Skeletal muscle cell (primary cell): ENCODE measurements at regions not wholly inside any gene's neighbourhood (a gene's known extent, or its start where the extent isn't known, plus 50 kb on each side); places are given as distances from the start of the nearest gene placed in this dataset.

Source experiments
- DNase-seq: peaks from one replicate; pipeline ENCODE4 v3.0.0-alpha.2; 2010; ENCODE audit warnings: low read depth
- H3K4me3 ChIP-seq: 2 replicates; pipeline ENCODE4 v1.5.1; 2011; ENCODE audit warnings: low read depth, mild to moderate bottlenecking, control low read depth, low read length, moderate library complexity

DNA sequence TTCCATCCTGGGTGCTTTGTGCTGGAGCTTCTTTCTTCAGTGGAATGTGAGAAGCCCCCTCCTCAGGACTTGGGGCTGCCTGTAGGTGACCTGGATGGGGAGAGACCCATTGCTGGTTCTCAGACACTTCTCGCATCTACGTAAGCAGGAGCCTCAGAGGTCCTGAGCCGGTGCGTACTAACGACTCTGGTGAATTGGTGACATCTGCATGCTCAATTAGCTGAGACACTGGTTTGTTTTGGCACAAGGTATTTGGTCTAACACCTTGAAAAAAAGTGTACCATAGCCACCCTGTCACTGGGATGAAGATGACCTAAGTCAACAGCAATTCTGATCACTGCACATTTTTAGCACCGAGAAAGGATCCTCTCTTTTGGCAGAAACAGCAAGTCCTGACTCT, 57.7 kb downstream of the LRRC30 start:
- DNase-seq, result no peak
- no peak overlapping the region for H3K4me3 ChIP-seq

DNA sequence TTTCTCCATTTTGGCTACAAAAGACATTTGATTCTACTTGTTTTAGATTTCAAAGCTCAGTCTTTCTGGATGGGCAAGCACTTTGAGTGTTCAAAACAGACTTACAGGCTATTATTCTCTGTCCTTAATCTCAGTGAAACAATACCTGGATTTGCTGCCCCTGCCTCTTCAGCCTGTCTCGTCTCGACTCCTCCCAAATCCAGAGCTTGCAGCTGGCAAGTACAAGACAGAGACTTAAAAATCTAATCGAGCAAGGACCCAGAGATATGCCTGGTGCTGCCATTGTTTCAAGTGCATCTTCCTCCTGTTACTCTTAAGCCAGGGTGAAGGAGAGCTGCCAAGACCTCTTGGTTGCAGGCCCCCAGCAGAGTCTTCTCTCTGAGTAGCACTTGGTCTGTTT, 59.2 kb downstream of the LRRC30 start:
- DNase-seq, result no peak
- H3K4me3 ChIP-seq, result no peak overlapping the region

DNA sequence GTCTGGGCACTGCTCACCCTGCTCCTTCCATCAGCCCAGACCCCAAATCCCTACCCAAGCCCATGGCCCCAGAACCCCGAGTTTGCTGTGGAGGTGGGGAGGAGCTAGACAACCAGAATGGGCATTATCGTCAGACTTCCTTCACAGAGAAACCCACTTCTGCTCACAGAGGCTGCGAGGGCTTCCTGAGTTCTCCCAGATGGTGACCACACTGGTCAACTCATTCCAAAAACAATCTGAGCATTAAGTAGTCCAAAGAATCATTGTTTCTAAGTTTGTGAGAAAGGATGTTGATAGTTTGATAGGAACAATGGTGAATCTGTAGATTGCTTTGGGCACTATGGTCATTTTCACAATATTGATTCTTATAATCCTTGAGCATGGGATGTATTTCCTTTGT, 60.2 kb downstream of the LRRC30 start:
- no peak for DNase-seq
- no peak overlapping the region for H3K4me3 ChIP-seq

DNA sequence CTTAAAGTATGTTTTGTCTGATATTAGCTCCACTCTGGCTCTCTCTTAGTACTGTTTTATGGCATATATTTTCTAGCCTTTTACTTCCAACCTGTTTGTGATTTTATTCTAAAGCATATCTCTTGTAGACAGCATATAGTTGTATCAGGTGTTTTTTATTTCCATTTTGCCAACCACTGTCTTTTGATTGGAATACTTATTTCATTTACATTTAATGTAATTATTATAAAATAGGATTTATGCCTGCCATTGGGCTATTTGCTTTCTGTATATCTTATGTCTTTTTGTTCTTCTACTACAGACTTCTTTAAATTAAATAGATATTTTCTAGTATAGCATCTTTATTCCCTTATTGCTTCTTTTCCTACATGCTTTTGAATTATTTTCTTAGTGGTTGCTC, 67.3 kb downstream of the LRRC30 start:
- H3K4me3 ChIP-seq, result no peak overlapping the region
- DNase-seq, result no peak

DNA sequence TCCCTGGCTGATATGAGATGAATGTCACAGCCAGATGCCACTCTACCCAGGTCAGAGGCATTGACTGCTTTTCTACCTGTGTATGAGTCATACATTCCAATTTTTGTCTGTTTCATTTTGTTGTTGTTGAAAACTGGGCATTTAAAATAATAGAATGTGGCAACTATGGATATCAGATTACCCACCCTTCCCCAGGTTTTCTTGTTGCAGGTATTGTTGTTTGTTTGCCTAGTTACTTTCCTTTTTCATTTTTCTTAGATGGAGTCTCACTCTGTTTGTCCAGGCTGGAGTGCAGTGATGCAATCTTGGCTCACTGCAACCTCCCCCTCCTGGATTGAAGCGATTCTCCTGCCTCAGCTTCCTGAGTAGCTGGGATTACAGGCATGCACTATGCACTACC, 70.2 kb downstream of the LRRC30 start:
- no peak overlapping the region for H3K4me3 ChIP-seq
- no peak for DNase-seq

DNA sequence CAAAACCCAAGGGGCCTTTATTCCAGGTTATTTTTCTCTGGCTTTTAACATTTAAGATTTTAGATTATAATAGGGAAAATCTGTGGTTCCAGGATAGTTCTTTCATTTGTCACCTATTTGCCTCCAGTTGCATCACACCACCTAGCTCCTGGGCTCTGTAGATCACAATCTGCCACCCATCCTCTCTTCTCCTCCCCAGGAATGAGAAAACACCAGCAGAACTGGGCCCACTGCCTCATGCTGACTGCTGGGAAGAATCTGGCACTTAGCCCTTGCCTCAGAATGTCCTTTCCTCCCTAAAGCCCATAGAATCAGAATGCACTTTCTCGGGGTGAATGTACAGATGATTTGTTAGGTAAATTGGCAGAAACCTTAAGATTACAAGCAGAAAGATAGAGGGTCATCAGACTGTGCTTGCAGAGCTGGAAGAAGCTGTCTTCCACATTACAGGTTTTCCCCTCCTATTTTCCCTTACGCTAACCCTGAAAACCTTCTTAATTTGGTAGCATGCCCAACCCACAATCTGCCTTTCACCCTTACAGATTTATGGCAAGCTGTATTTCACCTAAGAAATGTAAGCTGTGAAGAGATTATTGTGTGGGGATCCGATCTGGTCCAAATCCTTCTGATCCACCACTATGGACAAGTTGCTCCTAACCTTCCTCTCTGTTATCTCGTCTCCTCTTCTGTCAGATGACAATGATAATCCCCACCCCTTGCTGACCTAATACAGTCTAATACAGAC, 72.6 kb downstream of the LRRC30 start:
- H3K4me3 ChIP-seq, result no peak overlapping the region
- peak; percentile 4 for DNase-seq

DNA sequence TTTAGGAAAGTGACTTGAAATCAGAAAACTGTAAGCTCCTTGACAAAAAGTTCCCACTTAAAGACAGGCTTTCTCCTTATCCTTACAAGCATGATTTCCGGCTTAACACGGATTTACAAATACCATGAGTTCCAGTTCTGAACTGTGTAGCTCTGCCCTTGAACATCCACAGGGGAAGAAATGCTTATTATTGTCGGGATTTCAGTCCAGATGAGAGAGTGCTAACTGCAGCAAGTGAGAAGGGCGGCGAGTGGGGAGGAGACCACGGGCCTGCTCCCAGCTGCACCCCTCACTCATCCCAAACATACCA, 73.1 kb downstream of the LRRC30 start:
- no peak for DNase-seq
- no peak overlapping the region for H3K4me3 ChIP-seq

DNA sequence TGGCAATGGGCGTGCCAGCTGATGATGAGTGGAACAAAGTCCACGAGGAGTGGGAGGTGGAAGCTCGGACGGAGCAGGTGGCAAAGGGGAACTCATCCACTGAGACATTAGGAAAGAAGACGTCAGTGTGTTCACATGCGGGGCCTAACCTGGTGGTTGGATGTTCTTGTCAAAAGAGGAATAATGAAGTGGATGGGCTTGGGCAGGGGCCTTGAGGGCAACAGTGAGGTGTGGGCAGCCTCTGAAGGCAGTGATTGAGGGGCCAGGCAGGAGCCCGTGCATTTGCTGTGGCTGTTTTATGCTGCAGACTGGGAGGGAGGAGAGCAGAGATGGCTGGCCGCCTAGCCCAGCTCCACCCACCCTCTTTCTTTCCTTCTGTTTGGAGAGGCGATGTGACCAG, 74.5 kb downstream of the LRRC30 start:
- no peak overlapping the region for H3K4me3 ChIP-seq
- no peak for DNase-seq

DNA sequence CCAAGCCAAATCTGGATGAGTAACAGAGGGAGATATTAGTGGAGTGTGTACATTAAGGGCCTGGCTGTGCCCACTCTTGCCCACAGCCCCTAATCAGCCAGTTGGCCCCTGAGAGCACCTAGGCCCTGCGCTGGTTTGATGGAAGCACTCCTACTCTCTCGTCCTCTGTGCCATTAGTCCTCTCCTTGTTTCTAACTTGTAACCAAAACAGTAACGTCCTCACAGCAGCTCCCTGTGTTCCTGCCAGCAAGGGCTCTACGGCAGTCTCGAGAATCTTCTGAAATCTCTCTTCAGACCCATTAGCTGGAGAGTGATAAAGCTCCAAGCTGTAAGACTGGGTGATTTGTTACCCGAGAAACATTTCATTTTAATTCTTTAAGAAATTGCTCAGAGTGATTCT, 76.1 kb downstream of the LRRC30 start:
- no peak overlapping the region for H3K4me3 ChIP-seq
- DNase-seq, result no peak

DNA sequence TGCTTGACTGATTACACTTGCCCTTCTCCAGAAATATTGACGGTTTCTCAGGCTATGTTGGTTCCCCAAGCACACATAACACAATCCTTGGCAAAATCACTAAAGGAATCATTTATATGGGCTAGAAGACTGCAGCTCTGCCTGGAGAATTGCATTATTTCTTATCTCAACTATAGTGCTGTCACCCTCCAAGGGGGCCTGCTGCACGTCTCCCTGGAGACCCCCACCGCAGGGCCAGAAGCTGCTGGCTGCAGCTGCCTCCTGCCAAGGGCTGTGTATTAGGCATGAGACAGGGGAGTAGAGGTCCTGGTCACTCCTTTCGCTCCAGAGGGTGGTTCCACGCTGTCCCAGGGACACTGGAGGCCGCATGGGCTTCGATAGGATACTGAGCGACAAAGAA, 76.6 kb downstream of the LRRC30 start:
- H3K4me3 ChIP-seq, result no peak overlapping the region

DNA sequence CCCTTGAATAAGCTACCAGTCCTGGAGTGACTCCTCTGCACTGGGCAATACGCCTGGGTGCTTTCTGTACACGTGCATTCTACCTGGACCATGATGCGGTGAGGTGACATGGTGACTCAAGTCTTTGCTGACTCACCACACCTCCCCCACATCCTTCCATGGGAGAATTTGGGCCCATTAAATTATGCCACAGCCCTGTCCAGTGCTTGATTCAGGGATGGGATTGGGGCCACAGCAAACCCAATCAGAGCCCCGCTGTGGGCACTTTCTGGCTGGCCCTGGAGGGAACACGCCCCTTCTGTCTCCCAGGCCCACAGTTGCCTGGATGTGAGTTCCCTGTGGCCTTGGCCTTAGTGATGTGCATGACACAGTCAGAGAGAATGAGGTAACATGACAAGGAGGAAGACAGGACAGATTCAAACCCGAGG, 86.9 kb downstream of the LRRC30 start:
- H3K4me3 ChIP-seq, result no peak overlapping the region
- DNase-seq, result no peak

More for the DNA sequence above, 76.6 kb downstream of the LRRC30 start:
- DNase-seq, result no peak

DNA sequence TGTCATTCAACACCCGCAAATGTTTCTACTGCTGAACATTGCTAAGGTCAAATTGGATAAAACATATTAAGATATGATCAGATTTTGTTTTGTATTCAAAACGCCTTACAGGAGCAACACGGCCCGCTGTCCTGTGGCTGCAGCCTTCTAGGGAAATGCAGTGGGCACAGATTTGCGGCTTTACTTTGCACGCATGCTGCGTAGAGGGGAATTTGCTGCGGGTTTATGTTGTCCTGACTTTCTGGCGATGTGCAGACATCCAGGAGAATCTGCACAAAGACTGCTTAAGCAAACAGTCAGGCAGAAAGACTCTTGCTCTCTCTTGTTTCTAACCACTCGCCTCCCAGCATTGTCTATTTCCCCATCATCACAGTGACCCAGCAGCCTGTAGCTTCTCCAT, 88.3 kb downstream of the LRRC30 start:
- no peak overlapping the region for H3K4me3 ChIP-seq
- DNase-seq, result no peak

DNA sequence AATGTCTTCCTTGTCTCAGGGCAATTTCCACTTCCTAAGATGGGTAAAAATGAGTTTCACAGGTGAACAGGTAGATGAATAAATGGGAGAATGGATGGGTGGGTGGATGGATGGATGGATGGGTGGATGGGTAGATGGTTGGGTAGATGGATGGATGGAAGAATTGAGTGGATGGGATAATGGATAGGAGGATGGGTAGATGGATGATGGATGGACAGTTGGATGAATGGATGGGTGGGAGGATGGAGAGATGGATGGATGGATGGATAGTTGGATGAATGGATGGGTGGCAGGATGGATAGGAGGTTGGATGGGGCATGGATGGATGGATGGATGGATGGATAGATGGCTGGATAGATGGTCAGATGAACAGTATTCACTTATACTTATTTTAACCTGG, 90.9 kb downstream of the LRRC30 start:
- DNase-seq, result no peak
- no peak overlapping the region for H3K4me3 ChIP-seq

DNA sequence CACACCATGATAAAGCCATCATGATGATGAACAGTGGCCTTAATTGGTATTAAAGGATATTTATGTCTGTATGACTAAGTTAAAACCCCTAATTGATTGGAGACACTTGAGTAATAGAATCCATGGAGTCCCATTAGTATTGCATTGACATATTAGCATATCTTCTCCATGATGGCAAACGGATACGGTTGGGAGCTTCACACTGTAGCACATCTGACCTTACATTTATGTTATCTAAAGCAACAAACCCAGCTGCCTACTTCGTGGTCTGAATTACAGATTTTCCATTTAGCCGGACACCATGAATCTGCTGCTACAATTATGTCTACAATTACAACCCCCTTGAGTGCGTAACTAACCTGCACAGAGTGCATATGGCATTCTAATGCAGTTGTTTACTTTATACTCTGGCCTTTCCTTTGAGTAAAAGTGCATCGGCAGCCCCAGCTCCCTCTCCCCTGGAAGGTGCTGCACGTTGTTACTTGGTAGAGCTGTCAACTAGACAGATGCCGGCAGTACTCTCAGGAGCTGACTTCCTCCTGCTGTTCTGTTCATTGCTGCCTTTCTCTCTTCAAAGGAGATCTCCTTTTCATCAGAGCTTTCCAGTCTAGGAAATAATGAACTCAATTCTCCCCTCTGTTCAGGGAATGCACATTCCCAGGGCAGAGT, 92.1 kb downstream of the LRRC30 start:
- no peak overlapping the region for H3K4me3 ChIP-seq
- DNase-seq, result no peak

DNA sequence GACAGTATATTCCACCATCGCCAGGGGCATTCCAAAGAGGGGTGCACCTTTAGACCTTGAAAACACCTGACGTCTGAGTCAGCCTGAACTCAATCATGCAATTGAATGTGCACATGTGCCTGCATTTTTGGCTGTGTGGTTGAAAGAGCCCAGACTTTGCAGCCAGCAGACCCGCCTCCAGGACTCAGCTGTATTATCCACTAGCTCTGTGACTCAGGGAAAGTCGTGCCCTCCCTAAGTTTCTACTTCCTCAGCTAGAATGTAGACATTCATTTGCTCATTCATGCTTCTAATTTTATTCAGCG, 94.2 kb downstream of the LRRC30 start:
- no peak for DNase-seq
- no peak overlapping the region for H3K4me3 ChIP-seq

DNA sequence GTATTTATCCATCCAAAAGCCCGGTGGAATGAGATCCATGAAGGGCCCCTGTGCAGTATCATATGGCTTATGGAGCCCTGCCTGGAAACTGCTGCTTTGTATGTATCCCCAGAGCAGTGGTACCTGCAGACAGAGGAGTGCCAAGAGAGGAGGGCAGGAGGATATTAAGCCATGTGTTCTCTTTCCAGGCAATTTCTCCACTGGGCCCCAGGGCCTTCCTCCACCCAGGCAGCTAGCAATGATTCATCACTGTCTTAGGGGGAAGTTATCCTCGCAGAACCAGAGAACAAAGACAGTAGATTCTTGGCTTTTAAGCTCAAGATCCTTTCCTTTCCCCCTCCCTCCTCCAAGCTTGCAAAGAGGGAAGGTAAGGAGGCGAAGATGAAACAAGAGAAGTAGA, 98.1 kb downstream of the LRRC30 start:
- no peak overlapping the region for H3K4me3 ChIP-seq
- no peak for DNase-seq

DNA sequence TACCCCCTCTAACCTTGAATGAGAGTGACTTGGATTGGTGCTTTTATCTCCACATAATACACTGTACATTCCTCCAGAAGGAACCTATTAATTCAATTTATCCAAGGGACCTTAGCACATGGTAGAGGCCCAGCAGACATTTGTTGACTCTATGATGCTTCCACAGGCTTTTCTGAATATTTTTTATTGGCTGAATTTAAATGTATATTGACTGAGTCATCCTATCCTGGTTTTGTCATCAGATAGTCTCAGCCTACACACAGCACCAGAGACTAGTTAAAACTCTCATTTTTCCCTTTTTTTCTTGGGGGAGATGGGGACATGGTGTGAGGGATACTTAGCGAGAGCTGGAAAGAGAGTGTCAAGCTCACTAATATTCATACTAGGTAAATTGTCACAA, 101.6 kb downstream of the LRRC30 start:
- DNase-seq, result no peak
- no peak overlapping the region for H3K4me3 ChIP-seq

DNA sequence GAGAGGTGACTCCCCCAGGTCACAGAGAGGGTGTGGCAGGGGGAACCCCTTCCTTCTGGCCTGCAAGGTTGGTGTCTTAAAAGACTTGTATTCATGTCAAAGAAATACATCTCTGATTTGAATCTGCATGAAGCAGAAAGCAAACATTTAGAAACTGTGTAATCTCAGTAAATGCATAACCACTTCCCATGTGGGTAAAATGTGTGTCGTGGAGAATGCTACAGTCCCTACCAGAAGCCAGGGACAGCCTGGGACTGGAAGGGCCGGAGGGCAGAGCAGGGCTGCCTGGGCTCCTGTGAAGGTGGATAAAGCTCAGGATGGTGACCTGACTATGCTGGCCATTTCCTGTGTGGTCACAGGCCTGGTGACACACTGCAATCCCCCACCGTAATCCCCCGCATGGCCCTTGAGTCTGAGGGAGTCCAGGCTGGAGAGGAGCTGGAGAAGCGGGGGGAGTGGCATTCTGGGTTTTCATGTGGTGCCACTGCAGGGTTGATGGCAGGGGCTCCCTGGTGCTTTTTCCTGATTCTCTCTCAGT, 102.2 kb downstream of the LRRC30 start:
- no peak for DNase-seq
- H3K4me3 ChIP-seq, result no peak overlapping the region

DNA sequence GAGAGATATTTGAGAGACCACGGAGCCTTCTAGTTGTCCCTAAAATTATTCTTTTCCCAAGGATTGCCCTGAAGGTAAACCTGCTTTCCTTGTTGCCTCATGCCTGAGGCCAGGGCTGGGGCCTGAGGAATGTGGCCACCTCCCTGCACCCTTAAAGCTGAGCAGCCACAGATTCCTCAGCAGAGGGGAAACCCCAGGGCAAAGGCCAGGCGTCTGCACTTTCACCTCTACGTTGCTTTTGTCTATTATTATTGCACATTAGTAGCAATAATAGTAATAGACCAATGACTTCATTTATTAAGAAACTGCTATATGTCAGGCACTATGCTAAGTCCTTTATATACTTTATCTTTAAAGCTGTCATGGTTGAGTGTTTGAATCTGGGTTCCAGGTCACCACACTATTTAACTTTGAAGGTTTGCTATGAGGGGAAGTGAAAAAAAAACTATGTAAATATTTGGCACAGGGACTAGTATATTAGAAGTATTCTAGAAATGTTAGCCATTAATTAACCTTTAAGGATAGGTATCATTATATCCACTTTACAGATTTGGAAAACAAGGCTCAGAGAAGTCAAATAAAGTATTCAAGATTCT, 104.2 kb downstream of the LRRC30 start:
- H3K4me3 ChIP-seq, result no peak overlapping the region
- no peak for DNase-seq

DNA sequence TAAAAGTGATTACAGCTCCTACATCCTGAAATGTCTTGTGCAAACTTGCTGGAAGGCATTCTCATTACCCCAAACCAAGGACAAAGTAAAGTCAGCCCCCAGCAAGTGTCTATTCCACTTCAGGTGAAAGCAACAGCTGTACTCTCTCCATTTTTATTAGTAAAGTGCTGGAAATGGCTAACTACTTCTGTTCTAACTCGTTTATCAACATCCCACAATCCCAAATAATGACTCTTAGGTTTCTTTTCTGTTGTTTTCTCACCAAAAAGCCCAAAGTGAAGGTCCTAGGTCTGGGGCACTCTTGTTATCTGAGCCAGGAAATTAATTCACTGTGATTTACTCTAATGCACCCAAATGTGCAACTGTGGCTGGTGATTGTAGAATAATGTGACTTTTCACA, 105.7 kb downstream of the LRRC30 start:
- DNase-seq, result no peak

DNA sequence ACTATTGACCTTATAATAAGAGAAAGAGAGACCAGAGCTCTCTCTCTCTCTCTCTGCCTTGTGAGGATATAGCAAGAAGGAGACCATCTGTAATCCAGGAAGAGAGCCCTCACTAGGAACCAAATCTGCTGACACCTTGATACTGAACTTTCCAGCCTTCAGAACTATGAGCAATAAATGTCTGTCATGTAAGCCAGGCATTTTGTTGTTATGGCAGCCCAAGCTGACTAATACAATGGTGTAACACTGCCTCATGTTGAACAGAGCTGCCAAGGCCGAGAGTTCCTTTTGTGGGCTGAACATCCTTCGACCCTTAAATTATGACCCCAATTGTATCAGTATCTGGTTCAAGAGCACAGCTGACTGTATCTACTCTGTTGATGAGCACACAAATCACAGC, 108.0 kb downstream of the LRRC30 start:
- DNase-seq, result no peak
- H3K4me3 ChIP-seq, result no peak overlapping the region

More for the DNA sequence above, 105.7 kb downstream of the LRRC30 start:
- H3K4me3 ChIP-seq, result no peak overlapping the region
